Astrocyte (in vitro differentiated cells and primary cell): ENCODE measurements at regions not wholly inside any gene's neighbourhood (a gene's known extent, or its start where the extent isn't known, plus 50 kb on each side); places are given as distances from the start of the nearest gene placed in this dataset.

Source experiments
- CTCF ChIP-seq: IDR thresholded peaks from 2 replicates; pipeline ENCODE4 v1.5.1; 2011; ENCODE audit warnings: low read depth, mild to moderate bottlenecking, inconsistent platforms, low read length, moderate library complexity; ENCODE audit not compliant: insufficient read depth
- EZH2 ChIP-seq: IDR thresholded peaks from 2 replicates; pipeline ENCODE4 v1.6.1; 2012; ENCODE audit warnings: mild to moderate bottlenecking, low read length, inconsistent platforms; ENCODE audit not compliant: insufficient read depth

GRCh38 chr1:47709019-47709871, 271.4 kb downstream of the FOXD2 start:
- TF ChIP-seq EZH2 = peak; percentile 95
- TF ChIP-seq CTCF = no peak
